ENCODE measurements at regions not wholly inside any gene's neighbourhood (a gene's known extent, or its start where the extent isn't known, plus 50 kb on each side); places are given as distances from the start of the nearest gene placed in this dataset.
"Not testable (repeated sequence)": the region's sequence is repeated elsewhere in the genome, so short reads cannot be mapped to it uniquely, and the experiment has no call there.

DNA sequence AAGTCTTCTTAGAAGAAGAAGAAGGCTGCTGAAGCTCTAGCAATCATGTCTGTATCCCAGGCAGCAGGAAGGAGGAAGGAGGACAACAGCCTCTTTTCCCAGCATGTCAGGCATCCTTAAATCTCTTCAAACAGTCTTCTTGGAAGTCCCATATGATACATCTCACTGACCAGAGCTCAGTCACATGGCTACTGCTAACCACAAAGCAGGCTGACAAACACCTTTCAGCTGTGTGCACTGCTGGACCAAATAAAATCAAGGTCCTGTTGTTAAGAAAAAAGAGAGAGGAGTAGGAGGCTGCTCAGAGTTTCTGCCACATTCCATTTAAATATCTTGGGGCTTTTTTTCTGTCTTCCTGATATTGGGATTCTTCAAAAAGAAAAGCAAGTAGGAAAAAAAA lies 203.4 kb upstream of the PELI2 start:
- DNase-seq (ENCODE audit: extremely low read depth, low read depth) = no peak
- TF ChIP-seq CTCF (IDR thresholded peaks at IDR 0.05; ENCODE audit: low read depth, low read length, missing control alignments) = no peak

GRCh38 chr14:55915456-55915855 lies 202.8 kb upstream of the PELI2 start:
- DNase-seq (ENCODE audit: extremely low read depth, low read depth) = no peak
- no peak overlapping the region for H3K4me3 ChIP-seq (replicated peaks; ENCODE audit: low read depth, low read length)
- no peak for TF ChIP-seq CTCF (IDR thresholded peaks at IDR 0.05; ENCODE audit: low read depth, low read length, missing control alignments)

More for the DNA sequence above, 203.4 kb upstream of the PELI2 start:
- no peak overlapping the region for H3K4me3 ChIP-seq (replicated peaks; ENCODE audit: low read depth, low read length)

DNA sequence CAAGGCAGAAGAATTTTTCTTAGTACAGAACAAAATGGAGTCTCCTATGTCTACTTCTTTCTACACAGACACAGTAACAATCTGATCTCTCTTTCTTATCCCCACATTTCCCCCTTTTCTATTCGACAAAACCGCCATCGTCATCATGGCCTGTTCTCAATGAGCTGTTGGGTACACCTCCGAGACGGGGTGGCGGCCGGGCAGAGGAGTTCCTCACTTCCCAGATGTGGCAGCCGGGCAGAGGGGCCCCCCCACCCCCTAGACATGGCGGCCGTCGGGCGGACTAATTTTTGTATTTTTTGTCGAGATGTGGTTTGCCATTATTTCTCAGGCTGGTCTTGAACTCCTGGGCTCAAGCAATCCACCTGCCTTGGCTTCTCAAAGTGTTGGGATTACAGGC lies 198.4 kb upstream of the PELI2 start:
- not testable (repeated sequence) for H3K4me3 ChIP-seq (replicated peaks; ENCODE audit: low read depth, low read length); DNase-seq (ENCODE audit: extremely low read depth, low read depth)

- H3K4me3 ChIP-seq (replicated peaks; ENCODE audit: low read depth, low read length) = no peak overlapping the region
- TF ChIP-seq CTCF (IDR thresholded peaks at IDR 0.05; ENCODE audit: low read depth, low read length, missing control alignments) = no peak
- no peak for DNase-seq (ENCODE audit: extremely low read depth, low read depth)
Observed at GRCh38 chr14:55921511-55921910, 196.7 kb upstream of the PELI2 start.

- no peak for DNase-seq (ENCODE audit: extremely low read depth, low read depth)
- TF ChIP-seq CTCF (IDR thresholded peaks at IDR 0.05; ENCODE audit: low read depth, low read length, missing control alignments) = no peak
- H3K4me3 ChIP-seq (replicated peaks; ENCODE audit: low read depth, low read length) = no peak overlapping the region
Observed at GRCh38 chr14:55926007-55926406, 192.2 kb upstream of the PELI2 start.

DNA sequence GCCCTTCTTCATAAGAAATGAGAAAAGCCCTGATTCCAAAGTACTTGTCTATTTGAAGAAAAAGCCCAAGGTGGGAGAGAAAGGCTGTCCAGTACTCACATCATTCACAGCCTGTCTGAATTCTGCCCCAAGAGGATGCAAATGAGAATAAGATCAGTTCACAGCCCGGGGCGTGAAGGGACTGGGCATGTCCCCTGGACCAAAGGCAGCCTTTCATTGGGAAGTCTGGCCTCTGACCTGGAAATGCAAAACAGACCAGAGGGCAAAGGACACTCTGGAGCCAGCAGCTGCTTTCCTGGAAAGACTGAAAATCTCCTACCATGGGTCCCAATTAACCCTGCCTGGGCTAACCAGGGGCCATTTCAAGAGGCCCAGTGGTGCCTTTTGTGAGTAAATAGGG lies 191.2 kb upstream of the PELI2 start:
- no peak overlapping the region for H3K4me3 ChIP-seq (replicated peaks; ENCODE audit: low read depth, low read length)
- TF ChIP-seq CTCF (IDR thresholded peaks at IDR 0.05; ENCODE audit: low read depth, low read length, missing control alignments) = no peak
- DNase-seq (ENCODE audit: extremely low read depth, low read depth) = no peak

GRCh38 chr14:55928276-55928675 lies 189.9 kb upstream of the PELI2 start:
- no peak for TF ChIP-seq CTCF (IDR thresholded peaks at IDR 0.05; ENCODE audit: low read depth, low read length, missing control alignments)
- no peak for DNase-seq (ENCODE audit: extremely low read depth, low read depth)
- H3K4me3 ChIP-seq (replicated peaks; ENCODE audit: low read depth, low read length) = no peak overlapping the region

All from HFF-Myc (cell line).